C4-2B (cell line): ENCODE measurements at regions not wholly inside any gene's neighbourhood (a gene's known extent, or its start where the extent isn't known, plus 50 kb on each side); places are given as distances from the start of the nearest gene placed in this dataset.

ENCODE experiments used
- H3K27ac ChIP-seq: fragments of 450-650 bp; 2 replicates; pipeline ENCODE4 v1.5.1; 2017
- ZFX ChIP-seq: fragments of 450-650 bp; IDR thresholded peaks from 2 replicates; pipeline ENCODE4 v1.6.1; 2017
- TF ChIP-seq, protein P1 (sequence below): fragments of 450-650 bp; conservative IDR thresholded peaks from 2 replicates; pipeline ENCODE4 v1.5.1; 2017; ENCODE audit warnings: mild to moderate bottlenecking

DNA sequence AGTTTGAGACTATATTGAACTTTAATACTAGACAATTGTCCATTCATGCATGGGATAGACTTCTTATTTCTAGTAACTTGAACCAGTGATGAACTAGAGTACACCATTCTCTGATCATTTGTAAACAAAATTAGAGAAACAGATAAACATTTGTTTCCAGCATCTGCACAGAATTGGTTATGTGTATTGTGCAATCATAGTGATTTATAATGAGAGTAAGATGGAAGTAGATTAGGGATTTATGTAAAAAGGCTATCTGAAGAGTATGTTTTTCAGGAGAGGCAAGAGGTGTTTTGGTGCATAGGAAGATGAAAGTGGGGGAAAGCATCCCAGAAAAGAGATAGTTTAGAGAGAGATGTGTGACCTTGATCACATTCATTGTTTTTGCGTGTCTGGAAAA is 695.0 kb downstream of the SQOR start:
- no peak overlapping the region for H3K27ac ChIP-seq
- TF ChIP-seq, protein P1, sequence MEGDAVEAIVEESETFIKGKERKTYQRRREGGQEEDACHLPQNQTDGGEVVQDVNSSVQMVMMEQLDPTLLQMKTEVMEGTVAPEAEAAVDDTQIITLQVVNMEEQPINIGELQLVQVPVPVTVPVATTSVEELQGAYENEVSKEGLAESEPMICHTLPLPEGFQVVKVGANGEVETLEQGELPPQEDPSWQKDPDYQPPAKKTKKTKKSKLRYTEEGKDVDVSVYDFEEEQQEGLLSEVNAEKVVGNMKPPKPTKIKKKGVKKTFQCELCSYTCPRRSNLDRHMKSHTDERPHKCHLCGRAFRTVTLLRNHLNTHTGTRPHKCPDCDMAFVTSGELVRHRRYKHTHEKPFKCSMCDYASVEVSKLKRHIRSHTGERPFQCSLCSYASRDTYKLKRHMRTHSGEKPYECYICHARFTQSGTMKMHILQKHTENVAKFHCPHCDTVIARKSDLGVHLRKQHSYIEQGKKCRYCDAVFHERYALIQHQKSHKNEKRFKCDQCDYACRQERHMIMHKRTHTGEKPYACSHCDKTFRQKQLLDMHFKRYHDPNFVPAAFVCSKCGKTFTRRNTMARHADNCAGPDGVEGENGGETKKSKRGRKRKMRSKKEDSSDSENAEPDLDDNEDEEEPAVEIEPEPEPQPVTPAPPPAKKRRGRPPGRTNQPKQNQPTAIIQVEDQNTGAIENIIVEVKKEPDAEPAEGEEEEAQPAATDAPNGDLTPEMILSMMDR = no peak
- TF ChIP-seq ZFX = no peak

DNA sequence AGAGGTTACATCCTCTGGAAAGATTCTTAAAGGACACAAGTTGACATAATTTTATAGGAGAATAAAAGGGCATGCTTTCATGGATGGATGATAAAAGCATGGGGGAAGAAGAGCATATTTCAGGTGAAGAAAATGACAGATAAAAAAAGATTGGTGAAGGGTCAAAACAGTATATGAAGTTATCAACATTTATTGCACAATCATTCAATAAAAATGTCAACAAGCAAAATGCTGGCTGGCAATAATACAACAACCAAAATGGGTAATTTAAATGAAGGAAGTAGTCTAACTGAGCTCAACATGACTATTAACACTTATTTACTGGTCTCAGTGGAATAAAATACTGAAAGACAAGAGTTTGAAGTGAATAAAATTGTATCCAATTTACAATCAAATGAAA is 696.7 kb downstream of the SQOR start:
- no peak for TF ChIP-seq ZFX
- TF ChIP-seq, protein P1 = no peak
- no peak overlapping the region for H3K27ac ChIP-seq

DNA sequence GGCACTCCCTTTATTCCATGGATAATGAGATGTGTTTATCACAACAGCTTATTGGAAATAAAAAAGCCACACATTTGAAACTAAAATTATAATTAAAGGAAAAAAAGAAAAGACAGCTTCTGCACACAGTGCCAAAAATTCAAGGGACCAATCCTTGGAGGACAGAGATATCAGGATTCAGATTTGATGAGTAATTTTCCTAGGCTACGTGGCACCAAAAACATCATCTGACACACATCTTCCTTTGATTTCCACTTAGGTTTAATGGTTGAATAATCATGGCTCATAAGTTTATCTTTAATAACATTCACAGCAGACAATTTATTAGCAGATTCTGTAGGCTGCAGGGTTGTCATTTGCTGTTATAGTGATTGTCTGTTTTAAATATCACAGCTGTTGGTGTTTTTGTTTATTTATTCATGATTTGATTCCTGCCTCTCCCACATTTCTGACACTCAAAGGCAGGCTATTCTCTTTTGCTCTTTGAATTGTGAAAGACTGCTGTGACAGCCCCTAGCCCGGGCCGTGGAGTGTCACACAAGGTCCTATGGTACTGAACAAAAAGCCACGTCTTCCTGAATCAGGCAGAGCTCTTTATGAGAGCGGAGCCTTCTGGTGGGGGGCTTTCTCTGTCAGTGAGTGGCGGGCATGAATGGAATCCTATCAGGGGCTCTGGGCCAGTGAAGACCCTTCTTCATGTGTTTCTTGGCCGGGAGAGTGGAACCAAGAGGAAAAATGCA is 708.5 kb downstream of the SQOR start:
- TF ChIP-seq ZFX = no peak
- TF ChIP-seq, protein P1 = no peak
- H3K27ac ChIP-seq = no peak overlapping the region

DNA sequence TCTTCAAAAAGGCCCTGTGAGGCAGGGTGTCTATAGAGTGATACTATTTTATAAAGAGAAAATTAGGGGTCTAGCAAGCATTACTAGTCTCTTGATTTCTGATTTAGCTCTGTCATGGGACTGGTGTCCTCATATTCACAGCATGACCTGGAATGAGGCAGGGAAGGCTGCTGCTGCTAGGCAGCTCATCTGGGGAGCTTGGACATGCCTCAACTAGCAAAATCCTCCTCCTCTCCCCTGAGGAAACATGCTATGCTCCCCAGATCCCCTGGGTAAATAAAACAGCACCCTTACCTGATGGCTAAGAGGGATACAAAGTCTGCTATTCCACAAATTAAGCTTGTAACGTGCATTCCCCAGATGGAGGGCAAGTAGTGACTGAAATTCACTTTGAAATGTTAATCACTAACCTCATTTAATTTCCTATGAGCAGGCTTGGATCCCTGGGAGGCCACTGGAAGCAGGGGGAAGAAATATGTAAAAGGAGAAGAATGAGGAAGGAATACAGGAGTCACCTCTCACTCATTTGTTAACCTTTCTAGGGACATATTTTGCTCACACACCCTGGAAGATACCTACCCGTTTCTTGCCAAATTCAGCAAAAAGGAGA is 709.4 kb downstream of the SQOR start:
- no peak overlapping the region for H3K27ac ChIP-seq
- no peak for TF ChIP-seq ZFX
- TF ChIP-seq, protein P1 = no peak

DNA sequence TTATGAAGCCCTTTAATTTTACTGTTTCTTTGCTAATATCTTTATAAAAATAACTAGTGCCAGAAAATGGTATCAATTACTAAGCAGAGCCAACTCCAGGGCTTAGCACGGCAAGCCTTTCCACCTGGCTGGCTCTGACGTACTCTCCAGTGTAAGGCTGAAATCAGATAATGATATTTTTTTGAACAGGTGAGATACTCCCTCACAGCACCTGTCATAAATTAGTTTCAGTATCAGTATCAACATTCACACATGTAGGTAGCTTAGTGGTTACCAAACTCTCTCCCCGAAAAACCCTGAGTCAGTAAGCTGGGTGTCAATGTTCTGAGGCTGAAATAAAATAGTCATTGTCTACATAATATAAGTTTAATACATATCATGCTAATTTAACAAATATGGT is 710.1 kb downstream of the SQOR start:
- TF ChIP-seq, protein P1 = no peak
- TF ChIP-seq ZFX = no peak

DNA sequence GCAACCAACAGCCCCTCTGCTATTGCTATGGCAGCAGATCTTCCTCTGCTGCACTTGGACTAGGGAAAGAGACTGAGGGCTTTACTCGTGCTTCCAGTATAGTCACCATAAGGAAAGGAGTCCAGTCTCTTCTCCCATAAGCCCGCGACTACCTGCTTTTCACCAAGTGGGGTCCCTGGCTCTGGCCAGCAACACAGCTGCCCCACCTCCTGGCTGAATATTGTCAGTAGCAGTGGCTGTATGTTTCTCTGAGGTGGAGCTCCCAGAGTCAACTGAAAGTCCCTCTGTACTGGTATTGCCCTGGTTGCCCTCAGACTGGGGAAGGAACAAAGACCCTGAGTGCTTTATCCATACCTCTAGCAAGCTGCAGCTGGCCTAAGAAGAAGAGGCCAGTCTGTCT is 719.6 kb downstream of the SQOR start:
- no peak overlapping the region for H3K27ac ChIP-seq
- TF ChIP-seq ZFX = no peak

More for the DNA sequence above, 710.1 kb downstream of the SQOR start:
- no peak overlapping the region for H3K27ac ChIP-seq

DNA sequence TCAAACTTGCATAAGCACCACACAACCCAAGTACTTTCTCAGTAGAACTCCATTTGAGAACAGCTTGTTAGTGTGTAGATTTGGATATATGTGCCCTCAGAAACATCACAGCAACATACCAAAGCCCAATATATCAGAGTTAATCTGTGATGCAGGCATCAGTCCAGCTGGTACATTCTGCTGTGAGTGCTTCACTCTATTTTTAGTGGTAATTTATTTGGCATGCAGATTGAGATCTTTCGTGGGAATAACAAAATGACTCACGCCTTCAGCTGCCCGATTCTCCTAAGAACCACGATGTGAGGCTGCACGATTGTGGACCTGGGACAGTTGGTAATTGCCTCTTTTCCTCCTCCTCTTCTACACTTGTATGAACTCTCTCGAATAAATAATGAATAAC is 730.7 kb downstream of the SQOR start:
- H3K27ac ChIP-seq = no peak overlapping the region
- TF ChIP-seq, protein P1 = no peak
- no peak for TF ChIP-seq ZFX
